Renal cortical epithelial cell (primary cell): ENCODE measurements at regions not wholly inside any gene's neighbourhood (a gene's known extent, or its start where the extent isn't known, plus 50 kb on each side); places are given as distances from the start of the nearest gene placed in this dataset.

Source experiments
- DNase-seq: peaks from one replicate; pipeline ENCODE4 v3.0.0-alpha.2; 2011; ENCODE audit warnings: low read depth

DNA sequence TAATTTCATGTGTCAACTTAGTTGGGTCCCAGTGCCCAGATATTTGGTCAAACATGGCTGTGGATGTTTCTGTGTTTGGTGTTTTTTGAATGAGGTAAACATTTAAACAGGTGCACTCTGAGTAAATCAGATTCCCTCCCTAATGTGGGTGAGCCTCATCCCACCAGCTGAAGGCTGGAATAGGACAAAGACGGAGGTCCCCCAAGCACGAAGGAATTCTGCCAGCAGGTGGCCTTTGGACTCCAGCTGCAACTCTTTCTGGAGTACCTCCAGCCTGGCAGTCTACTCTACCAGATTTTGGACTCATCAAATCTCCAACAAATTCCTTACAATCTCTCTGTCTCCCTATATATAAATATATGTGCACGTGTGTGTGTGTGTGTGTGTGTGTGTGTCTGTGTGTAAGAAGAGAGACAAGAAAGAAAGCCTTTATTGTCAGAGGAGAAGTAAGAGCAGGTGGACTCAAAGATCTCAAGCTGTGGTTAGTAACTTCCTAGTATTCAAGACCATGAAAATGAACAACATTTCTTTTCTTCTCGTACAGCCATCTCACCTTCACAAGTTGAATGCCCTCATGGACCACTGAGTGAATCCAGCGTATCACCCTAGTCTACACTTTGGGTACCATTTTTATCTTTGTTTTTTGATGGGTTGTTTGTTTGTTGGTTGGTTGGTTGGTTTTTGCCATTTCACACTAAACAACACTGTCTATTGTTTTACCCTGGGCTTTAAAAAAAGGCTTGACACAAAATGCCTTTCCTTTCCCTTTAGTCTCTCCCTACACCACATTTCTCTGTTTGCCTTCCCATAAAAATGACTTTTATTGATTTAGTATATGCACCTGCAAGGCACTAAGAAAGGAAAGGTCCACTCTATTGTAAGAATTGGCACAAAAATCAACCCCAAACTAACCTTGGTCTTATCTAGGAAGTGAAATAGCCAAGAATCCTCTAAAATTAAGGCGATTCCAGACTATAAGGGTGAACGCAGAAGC lies 118.7 kb downstream of the TENT4A start:
- no peak for DNase-seq

DNA sequence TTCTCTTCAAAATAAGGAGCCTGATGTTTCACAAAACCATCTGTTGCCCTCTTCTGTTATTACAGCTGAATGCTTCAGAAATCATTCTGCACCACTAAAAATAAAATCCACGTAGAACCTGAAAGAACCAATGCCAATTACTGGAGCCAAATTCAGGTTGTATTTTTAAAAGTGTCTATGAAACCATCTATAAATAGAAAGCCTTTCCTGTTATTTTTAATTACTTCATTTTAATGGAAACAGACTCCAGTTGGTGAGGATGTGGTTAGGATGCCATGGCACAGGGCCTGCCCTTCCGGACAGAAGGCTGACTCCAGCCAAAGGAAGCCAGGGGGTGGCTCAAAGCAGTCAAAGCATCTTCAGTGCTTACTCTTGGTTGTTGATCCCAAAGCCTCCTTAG lies 119.8 kb downstream of the TENT4A start:
- no peak for DNase-seq

- no peak for DNase-seq
These were observed 120.2 kb downstream of the TENT4A start for GRCh38 chr5:6833406-6833805.

DNA sequence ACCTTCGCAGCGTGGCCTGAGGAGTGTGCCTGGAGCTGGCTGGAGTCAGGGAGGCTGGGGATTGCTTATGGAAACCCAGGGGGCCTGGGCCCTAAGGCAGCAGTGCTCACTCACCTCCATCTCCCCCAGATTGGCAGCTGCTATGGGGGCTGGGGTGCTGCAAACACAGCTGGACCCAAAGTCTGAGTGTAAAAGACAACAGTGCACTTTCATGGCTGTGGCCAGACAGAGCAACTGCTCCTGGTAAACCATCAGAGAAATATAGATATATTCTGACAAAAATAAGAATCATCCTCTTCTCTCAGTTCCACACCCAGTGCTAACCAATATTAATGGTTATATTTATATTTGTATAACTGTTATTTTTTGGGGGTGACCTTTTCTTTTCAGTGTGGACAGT lies 123.9 kb downstream of the TENT4A start:
- no peak for DNase-seq

- no peak for DNase-seq
These were observed 124.4 kb downstream of the TENT4A start for GRCh38 chr5:6837519-6838110.

GRCh38 chr5:6838736-6839135 lies 125.5 kb downstream of the TENT4A start:
- DNase-seq = no peak

GRCh38 chr5:6840136-6840793 lies 127.0 kb downstream of the TENT4A start:
- DNase-seq = no peak

- no peak for DNase-seq
These were observed 130.1 kb downstream of the TENT4A start for GRCh38 chr5:6843335-6843734.

GRCh38 chr5:6843821-6844220 lies 130.6 kb downstream of the TENT4A start:
- no peak for DNase-seq

DNA sequence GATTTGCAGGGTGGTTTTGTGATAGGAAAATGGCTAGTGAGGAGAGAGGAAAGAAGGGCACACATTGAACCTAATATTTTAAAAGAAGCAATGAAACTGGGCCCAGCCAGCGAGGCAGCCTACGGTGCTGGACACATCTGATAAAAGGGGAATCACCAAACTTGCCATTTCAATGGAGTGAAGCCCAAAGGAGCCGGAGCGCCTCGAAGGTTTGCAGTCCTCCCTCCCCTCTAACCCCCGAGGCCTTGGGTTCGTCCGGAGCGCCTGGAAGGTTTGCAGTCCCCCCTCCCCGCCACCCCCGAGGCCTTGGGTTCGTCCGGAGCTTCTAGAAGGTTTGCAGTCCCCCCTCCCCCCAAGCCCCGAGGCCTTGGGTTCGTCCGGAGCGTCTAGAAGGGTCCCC lies 132.6 kb downstream of the TENT4A start:
- no peak for DNase-seq

DNA sequence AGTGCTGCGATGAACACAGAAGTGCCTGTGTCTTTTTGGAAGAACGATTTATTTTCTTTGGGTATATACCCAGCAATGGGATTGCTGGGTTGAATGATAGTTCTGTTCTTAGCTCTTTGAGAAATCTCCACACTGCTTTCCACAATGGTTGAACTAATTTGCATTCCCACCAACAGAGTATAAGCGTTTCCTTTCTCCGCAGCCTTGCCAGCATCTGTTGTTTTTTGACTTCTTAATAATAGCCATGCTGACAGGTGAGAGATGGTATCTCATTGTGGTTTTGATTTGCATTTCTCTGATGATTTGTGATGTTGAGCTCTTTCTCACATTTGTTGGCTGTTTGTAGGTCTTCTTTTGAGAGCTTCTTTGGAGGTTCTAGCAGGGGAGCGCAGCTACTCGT lies 134.6 kb downstream of the TENT4A start:
- DNase-seq = no peak

GRCh38 chr5:6849316-6850105 lies 136.3 kb downstream of the TENT4A start:
- no peak for DNase-seq

GRCh38 chr5:6850106-6850432 lies 136.8 kb downstream of the TENT4A start:
- no peak for DNase-seq

GRCh38 chr5:6856653-6857052 lies 143.4 kb downstream of the TENT4A start:
- DNase-seq = no peak

- no peak for DNase-seq
These were observed 145.2 kb downstream of the TENT4A start for GRCh38 chr5:6858419-6858818.

GRCh38 chr5:6859023-6859422 lies 145.8 kb downstream of the TENT4A start:
- no peak for DNase-seq

DNA sequence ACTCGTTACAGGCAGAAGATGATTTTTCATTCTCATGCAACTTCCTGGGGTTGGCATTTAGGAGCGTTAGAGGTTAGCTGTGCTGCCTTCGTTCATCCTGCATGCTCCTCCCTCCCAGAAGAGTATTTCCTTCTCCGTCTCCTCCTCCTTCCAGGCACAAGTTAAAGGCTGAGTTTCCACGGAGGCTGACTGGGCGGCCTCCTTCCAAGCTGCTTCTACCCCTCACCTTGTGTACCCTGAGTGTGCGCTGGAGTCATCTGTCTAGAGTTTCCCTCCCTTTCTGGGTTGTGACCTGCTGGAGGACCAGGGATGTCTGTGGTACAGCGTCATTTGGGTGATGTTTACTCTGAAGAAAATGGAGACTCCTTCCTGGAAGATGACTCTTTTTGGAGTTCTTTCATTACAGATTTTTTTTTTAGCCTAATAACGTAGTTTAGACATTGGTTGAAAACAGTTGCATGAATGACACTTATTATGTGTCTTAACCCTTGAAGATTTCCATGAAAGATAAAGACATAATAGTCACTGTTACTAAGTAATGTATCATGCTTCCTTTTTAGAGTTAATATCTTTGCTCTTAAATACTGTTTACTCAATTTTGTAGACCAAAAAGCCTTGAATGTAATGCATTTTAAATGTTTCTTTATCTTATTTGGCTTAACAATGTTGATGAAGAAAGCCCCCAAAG lies 146.9 kb downstream of the TENT4A start:
- no peak for DNase-seq

DNA sequence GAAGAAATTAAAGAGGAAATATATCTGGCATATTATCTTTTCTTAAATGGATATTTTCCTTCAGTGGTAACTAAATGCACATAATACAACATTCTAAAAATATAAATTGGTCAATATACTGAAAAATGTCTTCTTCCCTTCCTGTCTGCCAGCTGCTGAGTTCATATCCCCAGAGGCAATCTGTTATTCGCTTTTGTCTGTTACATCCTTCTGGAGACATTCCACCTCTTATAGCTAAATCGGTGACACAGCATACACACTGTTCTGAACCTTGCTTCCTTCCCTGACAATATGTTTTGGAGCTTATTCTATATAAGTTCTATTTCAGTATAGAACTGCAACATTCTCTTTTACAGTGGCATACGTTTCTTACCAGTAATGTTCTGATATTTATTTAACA lies 147.8 kb downstream of the TENT4A start:
- no peak for DNase-seq

GRCh38 chr5:6861667-6862066 lies 148.4 kb downstream of the TENT4A start:
- DNase-seq = no peak

GRCh38 chr5:6862306-6862705 lies 149.1 kb downstream of the TENT4A start:
- DNase-seq = no peak

DNA sequence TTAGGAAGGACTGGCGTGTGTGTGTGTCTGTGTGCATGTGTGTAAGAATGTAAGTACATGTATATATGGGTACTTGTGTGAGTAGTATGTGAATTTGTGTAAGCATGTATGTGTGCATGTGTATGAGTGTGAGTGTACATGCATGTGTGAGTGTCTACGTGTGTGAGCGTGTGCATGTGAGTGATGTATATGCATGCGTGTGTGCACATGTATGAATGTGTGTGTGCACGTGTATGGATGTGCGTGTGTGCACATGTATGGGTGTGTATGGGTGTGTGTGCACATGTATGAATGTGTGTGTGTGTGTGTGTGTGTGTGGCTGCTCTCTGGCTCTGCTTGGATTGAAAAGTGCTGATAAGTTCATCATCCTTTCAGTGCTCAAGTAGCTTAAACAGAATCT lies 154.5 kb downstream of the TENT4A start:
- DNase-seq = no peak

GRCh38 chr5:6868171-6868570 lies 154.9 kb downstream of the TENT4A start:
- DNase-seq = no peak
